ENCODE measurements at regions not wholly inside any gene's neighbourhood (a gene's known extent, or its start where the extent isn't known, plus 50 kb on each side); places are given as distances from the start of the nearest gene placed in this dataset.
"Not testable (repeated sequence)": the region's sequence is repeated elsewhere in the genome, so short reads cannot be mapped to it uniquely, and the experiment has no call there.

- TF ChIP-seq, protein P1, sequence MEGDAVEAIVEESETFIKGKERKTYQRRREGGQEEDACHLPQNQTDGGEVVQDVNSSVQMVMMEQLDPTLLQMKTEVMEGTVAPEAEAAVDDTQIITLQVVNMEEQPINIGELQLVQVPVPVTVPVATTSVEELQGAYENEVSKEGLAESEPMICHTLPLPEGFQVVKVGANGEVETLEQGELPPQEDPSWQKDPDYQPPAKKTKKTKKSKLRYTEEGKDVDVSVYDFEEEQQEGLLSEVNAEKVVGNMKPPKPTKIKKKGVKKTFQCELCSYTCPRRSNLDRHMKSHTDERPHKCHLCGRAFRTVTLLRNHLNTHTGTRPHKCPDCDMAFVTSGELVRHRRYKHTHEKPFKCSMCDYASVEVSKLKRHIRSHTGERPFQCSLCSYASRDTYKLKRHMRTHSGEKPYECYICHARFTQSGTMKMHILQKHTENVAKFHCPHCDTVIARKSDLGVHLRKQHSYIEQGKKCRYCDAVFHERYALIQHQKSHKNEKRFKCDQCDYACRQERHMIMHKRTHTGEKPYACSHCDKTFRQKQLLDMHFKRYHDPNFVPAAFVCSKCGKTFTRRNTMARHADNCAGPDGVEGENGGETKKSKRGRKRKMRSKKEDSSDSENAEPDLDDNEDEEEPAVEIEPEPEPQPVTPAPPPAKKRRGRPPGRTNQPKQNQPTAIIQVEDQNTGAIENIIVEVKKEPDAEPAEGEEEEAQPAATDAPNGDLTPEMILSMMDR (IDR thresholded peaks at IDR 0.05; ENCODE audit: insufficient read depth, low read length, poor library complexity, severe bottlenecking): not testable (repeated sequence)
- not testable (repeated sequence) for TF ChIP-seq EZH2phosphoT487 (conservative IDR thresholded peaks at IDR 0.05; ENCODE audit: low read length)
These were observed 283.4 kb upstream of the MTPN start for GRCh38 chr7:136260591-136260990.
